ENCODE measurements at regions not wholly inside any gene's neighbourhood (a gene's known extent, or its start where the extent isn't known, plus 50 kb on each side); places are given as distances from the start of the nearest gene placed in this dataset.

DNA sequence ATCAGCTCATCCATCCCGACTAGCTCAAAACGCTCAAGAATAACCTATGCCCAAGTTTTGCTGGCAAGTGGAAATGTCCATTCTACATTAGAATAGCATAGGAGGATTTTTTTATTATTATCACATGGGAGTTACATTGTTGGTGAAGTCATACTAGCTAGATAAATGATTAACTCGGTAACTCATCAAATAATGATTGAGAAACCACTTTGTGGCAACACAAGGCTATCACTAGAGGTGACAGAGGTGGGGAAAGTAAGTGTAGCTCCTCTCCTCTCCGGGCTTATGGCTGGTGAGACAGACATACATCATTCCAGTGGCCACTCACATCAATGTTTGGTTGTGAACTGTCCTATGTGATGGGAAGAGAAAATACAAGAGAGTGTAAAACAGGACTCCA, 161.6 kb downstream of the ZIC5 start:
- Histone ChIP-seq H3K4me3 (ENCODE audit: low read depth, low read length) (no peak overlapping the region), H3K27me3 (ENCODE audit: control insufficient read depth, insufficient read depth, low read length) (peaks cover 5% of the 10 kb centered on the region), H3K9me3 (ENCODE audit: control insufficient read depth, insufficient read depth, low read length) (no peaks in the 10 kb centered on the region), H3K27ac (ENCODE audit: low read depth, low read length) (no peak overlapping the region)
- ChIA-PET CTCF (no interaction called here), POLR2A (no interaction called here)
- TF ChIP-seq, protein P1, sequence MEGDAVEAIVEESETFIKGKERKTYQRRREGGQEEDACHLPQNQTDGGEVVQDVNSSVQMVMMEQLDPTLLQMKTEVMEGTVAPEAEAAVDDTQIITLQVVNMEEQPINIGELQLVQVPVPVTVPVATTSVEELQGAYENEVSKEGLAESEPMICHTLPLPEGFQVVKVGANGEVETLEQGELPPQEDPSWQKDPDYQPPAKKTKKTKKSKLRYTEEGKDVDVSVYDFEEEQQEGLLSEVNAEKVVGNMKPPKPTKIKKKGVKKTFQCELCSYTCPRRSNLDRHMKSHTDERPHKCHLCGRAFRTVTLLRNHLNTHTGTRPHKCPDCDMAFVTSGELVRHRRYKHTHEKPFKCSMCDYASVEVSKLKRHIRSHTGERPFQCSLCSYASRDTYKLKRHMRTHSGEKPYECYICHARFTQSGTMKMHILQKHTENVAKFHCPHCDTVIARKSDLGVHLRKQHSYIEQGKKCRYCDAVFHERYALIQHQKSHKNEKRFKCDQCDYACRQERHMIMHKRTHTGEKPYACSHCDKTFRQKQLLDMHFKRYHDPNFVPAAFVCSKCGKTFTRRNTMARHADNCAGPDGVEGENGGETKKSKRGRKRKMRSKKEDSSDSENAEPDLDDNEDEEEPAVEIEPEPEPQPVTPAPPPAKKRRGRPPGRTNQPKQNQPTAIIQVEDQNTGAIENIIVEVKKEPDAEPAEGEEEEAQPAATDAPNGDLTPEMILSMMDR (IDR thresholded peaks at IDR 0.05; ENCODE audit: low read depth, low read length): no peak
- DNase-seq (ENCODE audit: low read depth, low spot score): no peak

DNA sequence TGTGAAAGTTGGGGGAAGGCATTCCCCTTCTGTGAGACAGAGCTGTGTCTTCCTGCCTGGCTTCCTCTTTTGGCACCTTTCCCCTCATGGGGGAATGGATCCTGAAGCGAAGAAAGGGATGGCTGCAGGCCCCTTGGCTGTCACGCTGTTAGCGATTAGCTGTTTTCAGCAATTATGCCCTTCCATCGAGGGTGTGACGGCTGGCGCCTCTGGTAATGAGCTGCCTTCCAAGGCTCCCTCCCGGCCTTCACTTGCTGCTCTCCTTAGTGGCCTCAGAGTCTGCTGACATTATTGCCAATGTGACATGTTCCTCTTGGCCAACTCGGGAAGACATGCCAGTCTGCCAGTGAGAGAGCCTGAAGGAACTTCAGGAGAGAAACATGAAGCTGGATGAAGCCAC, 162.1 kb downstream of the ZIC5 start:
- no peak for DNase-seq (ENCODE audit: low read depth, low spot score)
- H3K4me3 ChIP-seq (ENCODE audit: low read depth, low read length): no peak overlapping the region
- H3K9me3 ChIP-seq (ENCODE audit: control insufficient read depth, insufficient read depth, low read length): no peaks in the 10 kb centered on the region
- POLR2A ChIA-PET: no interaction called here
- peaks cover 5% of the 10 kb centered on the region for H3K27me3 ChIP-seq (ENCODE audit: control insufficient read depth, insufficient read depth, low read length)
- TF ChIP-seq, protein P1 (IDR thresholded peaks at IDR 0.05; ENCODE audit: low read depth, low read length): no peak
- no peak overlapping the region for H3K27ac ChIP-seq (ENCODE audit: low read depth, low read length)
- CTCF ChIA-PET: no interaction called here

DNA sequence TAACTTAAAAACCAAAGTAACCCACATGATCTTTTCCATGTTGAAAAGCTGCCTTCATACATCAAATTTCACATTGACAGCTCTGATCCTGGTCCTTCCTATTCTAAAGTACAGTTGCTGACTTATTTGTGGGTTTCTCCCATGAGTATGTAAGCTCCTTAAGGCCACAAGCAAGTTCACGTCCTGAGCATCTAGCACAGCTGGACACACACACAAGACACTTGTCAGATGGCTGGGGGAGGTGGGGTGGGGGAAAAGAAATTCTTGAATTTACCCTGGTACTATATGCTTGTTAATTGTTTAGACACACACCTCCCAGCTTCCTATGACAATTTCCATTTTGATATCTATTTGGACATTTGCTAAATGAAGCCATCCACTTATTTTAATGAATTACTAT, 162.8 kb downstream of the ZIC5 start:
- Histone ChIP-seq H3K4me3 (ENCODE audit: low read depth, low read length) (no peak overlapping the region), H3K27me3 (ENCODE audit: control insufficient read depth, insufficient read depth, low read length) (peaks cover 5% of the 10 kb centered on the region), H3K27ac (ENCODE audit: low read depth, low read length) (no peak overlapping the region), H3K9me3 (ENCODE audit: control insufficient read depth, insufficient read depth, low read length) (no peaks in the 10 kb centered on the region)
- DNase-seq (ENCODE audit: low read depth, low spot score): no peak
- ChIA-PET CTCF (no interaction called here), POLR2A (no interaction called here)
- TF ChIP-seq, protein P1 (IDR thresholded peaks at IDR 0.05; ENCODE audit: low read depth, low read length): no peak

DNA sequence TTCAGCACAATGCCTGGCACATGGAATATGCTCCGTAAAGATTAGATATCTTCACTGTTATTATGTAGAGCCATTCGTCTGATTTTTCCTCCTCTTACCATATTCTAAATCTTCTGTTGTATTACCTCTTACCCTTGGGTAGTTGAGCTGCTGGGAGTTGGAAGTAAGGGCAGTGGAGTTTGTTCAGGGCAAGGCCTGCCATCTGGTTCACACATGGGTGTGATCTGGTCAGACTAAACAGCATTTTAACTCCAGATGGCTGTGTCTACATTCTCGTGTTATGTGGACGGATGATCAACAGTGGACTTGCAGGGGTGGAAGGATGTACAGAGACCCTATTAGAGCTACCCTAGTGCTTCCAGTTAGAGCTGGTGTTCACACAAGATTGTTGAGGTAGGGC, 164.9 kb downstream of the ZIC5 start:
- POLR2A ChIA-PET: no interaction called here
- no peaks in the 10 kb centered on the region for H3K9me3 ChIP-seq (ENCODE audit: control insufficient read depth, insufficient read depth, low read length)
- H3K27ac ChIP-seq (ENCODE audit: low read depth, low read length): no peak overlapping the region
- TF ChIP-seq, protein P1 (IDR thresholded peaks at IDR 0.05; ENCODE audit: low read depth, low read length): no peak
- CTCF ChIA-PET: no interaction called here
- no peak for DNase-seq (ENCODE audit: low read depth, low spot score)
- H3K4me3 ChIP-seq (ENCODE audit: low read depth, low read length): no peak overlapping the region
- no peaks in the 10 kb centered on the region for H3K27me3 ChIP-seq (ENCODE audit: control insufficient read depth, insufficient read depth, low read length)

DNA sequence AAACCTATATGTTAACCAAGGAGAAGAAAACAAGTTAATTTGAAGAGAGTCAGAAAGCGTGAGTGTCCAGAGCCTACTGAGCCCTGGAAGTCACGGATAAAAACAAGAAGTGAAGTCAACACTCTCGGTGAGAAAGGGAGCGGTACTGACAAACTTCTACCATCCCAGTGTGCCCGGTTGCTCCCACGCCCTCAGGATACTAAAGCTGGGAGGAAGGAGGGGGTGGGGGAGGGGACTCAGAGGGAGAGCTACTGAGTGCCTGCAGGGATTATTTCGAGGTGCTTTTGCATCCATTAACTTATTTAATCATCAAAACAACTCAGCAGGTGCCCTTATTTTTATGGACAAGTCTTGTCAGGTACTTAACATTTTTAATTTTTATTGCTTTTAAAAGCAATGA, 166.2 kb downstream of the ZIC5 start:
- H3K27me3 ChIP-seq (ENCODE audit: control insufficient read depth, insufficient read depth, low read length): no peaks in the 10 kb centered on the region
- no peak overlapping the region for H3K4me3 ChIP-seq (ENCODE audit: low read depth, low read length)
- ChIA-PET POLR2A (no interaction called here), CTCF (no interaction called here)
- no peak overlapping the region for H3K27ac ChIP-seq (ENCODE audit: low read depth, low read length)
- no peaks in the 10 kb centered on the region for H3K9me3 ChIP-seq (ENCODE audit: control insufficient read depth, insufficient read depth, low read length)
- TF ChIP-seq, protein P1 (IDR thresholded peaks at IDR 0.05; ENCODE audit: low read depth, low read length): no peak
- DNase-seq (ENCODE audit: low read depth, low spot score): no peak
